Suprapubic skin (tissue), 3 donors: ENCODE measurements at regions not wholly inside any gene's neighbourhood (a gene's known extent, or its start where the extent isn't known, plus 50 kb on each side); places are given as distances from the start of the nearest gene placed in this dataset.

Source experiments
- POLR2A ChIP-seq, 2 donors: fragments of 450-650 bp; IDR thresholded peaks; one replicate each; pipeline ENCODE4 v1.6.1; 2017; ENCODE audit warnings: antibody characterized with exemption in 2 of 2, mild to moderate bottlenecking in 2 of 2, moderate library complexity in 2 of 2
- TF ChIP-seq, protein P1 (sequence below), 2 donors: fragments of 200-600 bp in 1 of 2; fragments of 450-650 bp in 1 of 2; sonication (generic) in 1 of 2; IDR thresholded peaks; one replicate each; pipeline ENCODE4 v1.5.1; 2016 to 2019; ENCODE audit warnings: antibody characterized with exemption in 2 of 2, mild to moderate bottlenecking in 1 of 2, moderate library complexity in 1 of 2

DNA sequence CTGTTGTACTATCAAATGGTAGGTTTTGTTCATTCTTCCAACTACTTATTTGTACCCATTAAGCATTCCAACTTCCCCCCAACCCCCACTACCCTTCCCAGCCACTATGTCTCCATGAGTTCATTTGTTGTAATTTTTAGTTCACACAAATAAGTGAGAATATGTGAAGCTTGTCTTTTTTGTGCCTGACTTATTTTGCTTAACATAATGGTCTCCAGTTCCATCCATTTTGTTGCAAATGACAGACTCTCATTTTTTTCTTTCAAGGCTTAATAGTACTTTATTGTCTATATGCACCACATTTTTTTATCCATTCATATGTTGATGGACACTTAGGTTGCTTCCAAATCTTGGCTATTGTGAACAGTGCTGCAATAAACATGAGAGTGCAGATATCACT is 86.2 kb downstream of the ALG10B start:
- no peak for TF ChIP-seq POLR2A (IDR thresholded peaks at IDR 0.05)
- TF ChIP-seq, protein P1, sequence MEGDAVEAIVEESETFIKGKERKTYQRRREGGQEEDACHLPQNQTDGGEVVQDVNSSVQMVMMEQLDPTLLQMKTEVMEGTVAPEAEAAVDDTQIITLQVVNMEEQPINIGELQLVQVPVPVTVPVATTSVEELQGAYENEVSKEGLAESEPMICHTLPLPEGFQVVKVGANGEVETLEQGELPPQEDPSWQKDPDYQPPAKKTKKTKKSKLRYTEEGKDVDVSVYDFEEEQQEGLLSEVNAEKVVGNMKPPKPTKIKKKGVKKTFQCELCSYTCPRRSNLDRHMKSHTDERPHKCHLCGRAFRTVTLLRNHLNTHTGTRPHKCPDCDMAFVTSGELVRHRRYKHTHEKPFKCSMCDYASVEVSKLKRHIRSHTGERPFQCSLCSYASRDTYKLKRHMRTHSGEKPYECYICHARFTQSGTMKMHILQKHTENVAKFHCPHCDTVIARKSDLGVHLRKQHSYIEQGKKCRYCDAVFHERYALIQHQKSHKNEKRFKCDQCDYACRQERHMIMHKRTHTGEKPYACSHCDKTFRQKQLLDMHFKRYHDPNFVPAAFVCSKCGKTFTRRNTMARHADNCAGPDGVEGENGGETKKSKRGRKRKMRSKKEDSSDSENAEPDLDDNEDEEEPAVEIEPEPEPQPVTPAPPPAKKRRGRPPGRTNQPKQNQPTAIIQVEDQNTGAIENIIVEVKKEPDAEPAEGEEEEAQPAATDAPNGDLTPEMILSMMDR (IDR thresholded peaks at IDR 0.05): no peak
